WERI-Rb-1 (cell line): ENCODE measurements at regions not wholly inside any gene's neighbourhood (a gene's known extent, or its start where the extent isn't known, plus 50 kb on each side); places are given as distances from the start of the nearest gene placed in this dataset.

Source experiments
- DNase-seq: peaks from one replicate; pipeline ENCODE4 v3.0.0-alpha.2; 2020
- H3K27ac ChIP-seq: fragments of 250-450 bp; sonication (Bioruptor Pico); 2 replicates; pipeline ENCODE4 v1.5.1; 2020; ENCODE audit warnings: mild to moderate bottlenecking, moderate library complexity
- H3K27me3 ChIP-seq: fragments of 250-450 bp; sonication (Bioruptor Pico); 2 replicates; pipeline ENCODE4 v1.5.1; 2021; ENCODE audit warnings: mild to moderate bottlenecking, low read depth, moderate library complexity; ENCODE audit not compliant: insufficient read depth, severe bottlenecking
- H3K36me3 ChIP-seq: fragments of 250-450 bp; sonication (Bioruptor Pico); 2 replicates; pipeline ENCODE4 v1.5.1; 2020; ENCODE audit warnings: mild to moderate bottlenecking, moderate library complexity
- H3K4me3 ChIP-seq: 2 replicates; pipeline ENCODE4 v1.5.1; 2011; ENCODE audit warnings: low read depth, mild to moderate bottlenecking, control low read depth, low read length
- H3K9me3 ChIP-seq: fragments of 250-450 bp; sonication (Bioruptor Pico); 2 replicates; pipeline ENCODE4 v1.5.1; 2021; ENCODE audit warnings: mild to moderate bottlenecking, moderate library complexity; ENCODE audit not compliant: severe bottlenecking
- CTCF ChIP-seq: IDR thresholded peaks from 2 replicates; pipeline ENCODE4 v1.5.1; 2011; ENCODE audit warnings: low read depth, mild to moderate bottlenecking, control low read depth, inconsistent platforms, low read length

DNA sequence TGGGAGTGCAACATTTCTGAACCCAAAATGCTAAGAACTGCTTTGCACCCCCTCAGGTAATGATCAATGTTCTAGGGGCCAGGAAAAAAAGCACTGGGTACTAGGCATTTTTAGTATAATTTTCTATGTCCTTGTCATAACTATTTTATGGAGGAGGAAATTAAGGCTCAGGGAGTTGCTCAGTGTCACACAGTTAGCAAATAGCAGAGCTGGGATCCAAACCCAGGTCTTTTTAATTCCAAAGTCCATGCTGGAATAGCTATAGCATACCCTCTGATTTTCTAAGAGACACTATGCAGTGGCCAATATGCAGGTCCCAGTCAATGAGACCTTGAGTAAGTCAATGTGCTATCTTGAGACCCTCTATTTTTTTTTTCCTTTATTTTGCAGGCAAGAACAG is 394.5 kb upstream of the USP24 start:
- Histone ChIP-seq H3K36me3 (no peaks in the 10 kb centered on the region), H3K9me3 (peaks cover 8% of the 10 kb centered on the region), H3K27ac (no peak overlapping the region), H3K4me3 (no peak overlapping the region), H3K27me3 (peaks cover 6% of the 10 kb centered on the region)
- TF ChIP-seq CTCF = no peak
- DNase-seq = no peak

- no peak overlapping the region for H3K4me3 ChIP-seq
- DNase-seq = no peak
- H3K27ac ChIP-seq = no peak overlapping the region
- no peak for TF ChIP-seq CTCF
- peaks cover 6% of the 10 kb centered on the region for H3K27me3 ChIP-seq
- peaks cover 8% of the 10 kb centered on the region for H3K9me3 ChIP-seq
- no peaks in the 10 kb centered on the region for H3K36me3 ChIP-seq
These were observed 390.0 kb upstream of the USP24 start for GRCh38 chr1:55605155-55605554.

- H3K27ac ChIP-seq = no peak overlapping the region
- H3K36me3 ChIP-seq = no peaks in the 10 kb centered on the region
- peaks cover 6% of the 10 kb centered on the region for H3K27me3 ChIP-seq
- H3K4me3 ChIP-seq = no peak overlapping the region
- DNase-seq = no peak
- TF ChIP-seq CTCF = no peak
- peaks cover 8% of the 10 kb centered on the region for H3K9me3 ChIP-seq
These were observed 389.6 kb upstream of the USP24 start for GRCh38 chr1:55604749-55605148.

- Histone ChIP-seq H3K9me3 (peaks cover 8% of the 10 kb centered on the region), H3K4me3 (no peak overlapping the region), H3K36me3 (no peaks in the 10 kb centered on the region), H3K27ac (no peak overlapping the region), H3K27me3 (peaks cover 3% of the 10 kb centered on the region)
- TF ChIP-seq CTCF = no peak
- no peak for DNase-seq
These were observed 389.0 kb upstream of the USP24 start for GRCh38 chr1:55604179-55604578.

- no peaks in the 10 kb centered on the region for H3K9me3 ChIP-seq
- no peak overlapping the region for H3K27ac ChIP-seq
- no peaks in the 10 kb centered on the region for H3K36me3 ChIP-seq
- no peak for DNase-seq
- H3K4me3 ChIP-seq = no peak overlapping the region
- H3K27me3 ChIP-seq = no peaks in the 10 kb centered on the region
- no peak for TF ChIP-seq CTCF
These were observed 385.1 kb upstream of the USP24 start for GRCh38 chr1:55600242-55600641.

DNA sequence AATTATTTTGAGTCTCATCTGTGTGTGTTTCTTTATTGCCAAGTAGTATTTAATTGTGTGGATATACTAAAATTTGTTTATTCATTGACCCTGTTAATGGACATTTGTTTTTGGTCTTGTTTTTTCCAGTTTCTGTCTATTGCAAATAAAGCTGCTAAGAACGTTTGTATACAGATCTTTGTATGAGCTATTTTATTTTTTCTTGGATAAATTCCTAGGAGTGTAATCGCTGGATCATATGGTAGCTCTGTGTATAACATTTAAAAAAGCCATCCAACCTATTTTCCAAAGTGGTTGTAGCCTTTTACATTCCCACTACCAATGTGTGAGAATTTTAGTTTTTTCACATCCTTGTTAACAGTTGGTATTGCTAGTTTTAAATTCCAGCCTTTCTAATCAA is 382.7 kb upstream of the USP24 start:
- DNase-seq = no peak
- TF ChIP-seq CTCF = no peak
- Histone ChIP-seq H3K36me3 (no peaks in the 10 kb centered on the region), H3K4me3 (no peak overlapping the region), H3K27ac (no peak overlapping the region), H3K9me3 (no peaks in the 10 kb centered on the region), H3K27me3 (no peaks in the 10 kb centered on the region)
